Urinary bladder (tissue), 3 donors: ENCODE measurements at regions not wholly inside any gene's neighbourhood (a gene's known extent, or its start where the extent isn't known, plus 50 kb on each side); places are given as distances from the start of the nearest gene placed in this dataset.

Source experiments
- DNase-seq: peaks from one replicate; pipeline ENCODE4 v3.0.0-alpha.2; 2015; ENCODE audit errors: extremely low spot score
- H3K27ac ChIP-seq: one replicate; pipeline ENCODE4 v1.5.1; 2013; ENCODE audit warnings: low read depth, mild to moderate bottlenecking, moderate library complexity
- H3K36me3 ChIP-seq: one replicate; pipeline ENCODE4 v1.6.1; 2013; ENCODE audit warnings: mild to moderate bottlenecking, moderate library complexity; ENCODE audit not compliant: insufficient read depth
- H3K4me1 ChIP-seq: one replicate; pipeline ENCODE4 v1.6.1; 2013; ENCODE audit warnings: mild to moderate bottlenecking, moderate library complexity; ENCODE audit not compliant: insufficient read depth
- H3K4me3 ChIP-seq: one replicate; pipeline ENCODE4 v1.5.1; 2013; ENCODE audit warnings: low read depth, low read length
- WGBS: extraction: QIAGEN DNeasy Blood & Tissue Kit; methylation state at CpG from one replicate; pipeline ENCODE4 v1.1.7; 2013; 5-methylcytosine and 5-hydroxymethylcytosine counted together
- donor health status: healthy with polysubstance abuse.
- donor health status: healthy.

GRCh38 chr2:133824869-133825268, 256.6 kb upstream of the NCKAP5 start:
- Histone ChIP-seq H3K4me1 (no peaks in the 10 kb centered on the region), H3K36me3 (no peaks in the 10 kb centered on the region), H3K4me3 (no peak overlapping the region), H3K27ac (no peak overlapping the region)
- DNase-seq = no peak
- WGBS = 97% methylated on average over 1 of the region's 1 CpG

DNA sequence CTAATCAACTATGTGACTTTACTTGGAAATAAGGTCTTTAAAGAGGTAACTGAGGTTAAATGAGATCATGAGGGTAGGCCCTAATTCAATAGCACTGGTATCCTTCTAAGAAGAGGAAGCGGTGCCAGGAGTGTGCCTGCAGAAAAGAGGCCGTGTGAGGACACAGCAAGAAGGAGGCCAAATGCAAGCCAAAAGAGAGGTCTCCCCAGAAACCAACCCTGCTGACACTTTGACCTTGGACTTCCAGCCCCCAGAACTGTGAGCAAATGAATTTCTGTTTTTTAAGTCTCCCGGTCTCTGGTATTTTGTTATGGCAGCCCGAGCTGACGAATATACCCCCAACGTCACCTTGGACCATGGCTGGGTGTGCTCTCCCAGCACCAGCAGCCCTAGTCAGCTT, 257.5 kb upstream of the NCKAP5 start:
- Histone ChIP-seq H3K36me3 (no peaks in the 10 kb centered on the region), H3K4me1 (no peaks in the 10 kb centered on the region), H3K4me3 (no peak overlapping the region), H3K27ac (no peak overlapping the region)
- 96% methylated on average over 6 of the region's 6 CpGs for WGBS
- no peak for DNase-seq

DNA sequence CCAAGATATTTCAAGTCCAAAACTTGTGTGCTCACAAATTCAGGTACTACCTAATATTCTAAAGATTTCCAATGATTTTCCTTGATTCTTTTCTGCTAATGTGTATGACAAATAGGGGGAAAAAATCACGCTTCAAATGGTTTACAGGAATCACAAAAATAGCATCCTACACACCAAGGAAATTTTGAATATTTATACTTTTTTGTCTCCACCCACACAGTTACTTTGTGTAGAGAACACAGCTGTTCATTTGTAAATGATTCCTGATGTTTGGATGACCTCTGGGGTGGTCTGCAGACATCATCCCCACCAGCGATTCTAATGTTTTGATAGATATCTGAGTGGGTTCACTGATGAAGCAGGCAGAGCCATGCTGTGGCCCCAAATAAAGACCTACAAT, 260.6 kb upstream of the NCKAP5 start:
- Histone ChIP-seq H3K36me3 (no peaks in the 10 kb centered on the region), H3K27ac (no peak overlapping the region), H3K4me1 (no peaks in the 10 kb centered on the region), H3K4me3 (no peak overlapping the region)
- WGBS = 55% methylated on average over 2 of the region's 2 CpGs
- DNase-seq = no peak

- H3K27ac ChIP-seq = no peak overlapping the region
- no peaks in the 10 kb centered on the region for H3K36me3 ChIP-seq
- DNase-seq = no peak
- no peak overlapping the region for H3K4me3 ChIP-seq
- no peaks in the 10 kb centered on the region for H3K4me1 ChIP-seq
- 65% methylated on average over 3 of the region's 3 CpGs for WGBS
These were observed 261.3 kb upstream of the NCKAP5 start for GRCh38 chr2:133829450-133830020.

DNA sequence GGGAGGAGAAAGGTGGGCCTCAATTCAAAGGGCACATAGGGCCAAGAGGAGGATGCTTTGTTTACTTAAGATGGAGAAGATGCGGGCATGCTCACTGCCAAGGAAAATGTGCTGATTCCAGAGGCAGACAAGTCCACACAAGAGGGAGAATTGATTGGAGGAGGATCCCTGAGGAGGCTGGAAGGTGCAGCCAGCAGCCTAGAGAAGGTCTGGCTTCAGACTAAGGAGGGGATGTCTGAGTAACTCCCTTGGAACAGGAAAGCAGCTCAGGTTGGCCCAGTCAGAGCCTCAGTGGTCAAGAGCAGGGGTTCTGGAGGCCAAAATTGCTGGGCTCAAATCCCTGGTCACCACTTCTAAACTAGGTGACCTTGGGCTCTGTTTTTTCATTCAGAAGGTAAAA, 265.5 kb upstream of the NCKAP5 start:
- no peak overlapping the region for H3K4me3 ChIP-seq
- WGBS = 94% methylated on average over 1 of the region's 1 CpG
- H3K27ac ChIP-seq = no peak overlapping the region
- no peaks in the 10 kb centered on the region for H3K4me1 ChIP-seq
- H3K36me3 ChIP-seq = no peaks in the 10 kb centered on the region
- no peak for DNase-seq

DNA sequence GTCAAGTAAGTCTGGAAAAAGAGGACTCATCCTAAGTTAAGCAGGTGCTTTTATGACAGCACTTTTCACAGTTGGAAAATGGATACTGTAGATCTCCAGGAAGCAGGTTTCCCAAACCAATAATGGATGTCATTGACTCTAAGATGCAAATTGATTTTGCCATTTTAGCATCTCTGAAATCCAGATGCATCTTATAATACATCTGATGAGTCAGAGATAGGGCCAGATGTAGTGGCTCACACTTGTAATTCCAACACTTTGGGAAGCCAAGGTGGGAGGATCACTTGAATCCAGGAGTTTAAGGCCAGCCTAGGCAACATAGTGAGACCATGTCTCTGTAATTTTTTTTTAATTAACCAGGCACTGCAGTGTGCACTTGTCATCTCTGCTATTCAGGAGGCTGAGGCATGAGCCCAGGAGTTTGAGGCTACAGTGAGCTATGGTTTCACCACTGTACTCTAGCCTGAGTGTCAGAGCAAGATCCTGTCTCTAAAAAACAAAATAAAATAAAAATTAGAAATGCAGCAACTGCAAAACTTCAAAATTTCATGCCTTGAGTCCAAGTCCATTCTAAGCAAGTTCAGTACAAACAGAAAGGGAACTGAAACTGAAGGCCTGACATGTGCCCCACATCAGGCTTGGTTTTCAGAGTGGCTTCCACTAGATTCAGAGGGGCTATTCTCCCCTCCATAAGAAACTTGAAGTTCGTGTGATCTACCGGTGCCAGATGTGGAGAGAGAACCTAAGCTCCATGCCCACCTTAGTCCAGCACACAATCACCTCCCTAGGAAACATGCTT, 267.8 kb upstream of the NCKAP5 start:
- no peaks in the 10 kb centered on the region for H3K36me3 ChIP-seq
- no peak overlapping the region for H3K4me3 ChIP-seq
- H3K4me1 ChIP-seq = no peaks in the 10 kb centered on the region
- DNase-seq = no peak
- H3K27ac ChIP-seq = no peak overlapping the region
- 93% methylated on average over 2 of the region's 2 CpGs for WGBS

DNA sequence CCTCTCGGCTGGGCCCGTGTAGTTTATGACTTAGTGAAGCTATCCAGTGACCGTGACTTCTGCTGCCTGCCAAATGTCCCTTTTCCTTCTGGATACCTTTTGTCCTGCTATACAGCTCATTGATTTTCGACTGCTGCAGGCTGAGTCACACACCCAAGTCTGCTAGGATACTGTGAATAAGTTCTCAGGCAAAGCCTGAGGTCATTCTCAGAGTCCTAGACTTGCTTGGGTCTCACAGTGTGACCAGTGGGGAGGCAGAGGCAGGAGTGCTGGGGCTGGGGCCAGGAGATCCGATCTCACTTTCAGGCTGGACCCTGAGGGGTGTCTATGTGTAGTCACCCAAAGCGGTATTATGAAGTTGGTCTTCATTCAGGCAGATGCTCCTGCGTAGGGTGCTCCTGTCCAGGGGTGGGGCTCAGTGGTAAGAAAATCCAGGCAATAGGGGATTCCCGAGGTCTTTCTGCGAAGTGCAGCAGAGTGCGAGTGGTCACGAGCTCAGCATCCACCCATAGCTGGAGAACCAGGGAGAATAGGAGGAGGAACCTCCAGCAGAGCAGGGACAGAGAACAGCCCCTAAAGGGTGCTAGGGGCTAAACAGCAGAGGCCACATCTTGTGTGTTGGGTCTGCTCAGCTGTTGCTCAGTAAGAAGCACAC, 268.6 kb upstream of the NCKAP5 start:
- no peak overlapping the region for H3K27ac ChIP-seq
- no peaks in the 10 kb centered on the region for H3K36me3 ChIP-seq
- 90% methylated on average over 11 of the region's 11 CpGs for WGBS
- no peak overlapping the region for H3K4me3 ChIP-seq
- no peaks in the 10 kb centered on the region for H3K4me1 ChIP-seq
- DNase-seq = no peak

- Histone ChIP-seq H3K4me3 (no peak overlapping the region), H3K27ac (no peak overlapping the region), H3K36me3 (no peaks in the 10 kb centered on the region), H3K4me1 (no peaks in the 10 kb centered on the region)
- DNase-seq = no peak
- WGBS = 83% methylated on average over 6 of the region's 6 CpGs
These were observed 269.3 kb upstream of the NCKAP5 start for GRCh38 chr2:133837441-133838094.

GRCh38 chr2:133838642-133839365, 270.5 kb upstream of the NCKAP5 start:
- WGBS = 89% methylated on average over 7 of the region's 7 CpGs
- Histone ChIP-seq H3K36me3 (no peaks in the 10 kb centered on the region), H3K4me1 (no peaks in the 10 kb centered on the region), H3K27ac (no peak overlapping the region), H3K4me3 (no peak overlapping the region)
- DNase-seq = no peak

DNA sequence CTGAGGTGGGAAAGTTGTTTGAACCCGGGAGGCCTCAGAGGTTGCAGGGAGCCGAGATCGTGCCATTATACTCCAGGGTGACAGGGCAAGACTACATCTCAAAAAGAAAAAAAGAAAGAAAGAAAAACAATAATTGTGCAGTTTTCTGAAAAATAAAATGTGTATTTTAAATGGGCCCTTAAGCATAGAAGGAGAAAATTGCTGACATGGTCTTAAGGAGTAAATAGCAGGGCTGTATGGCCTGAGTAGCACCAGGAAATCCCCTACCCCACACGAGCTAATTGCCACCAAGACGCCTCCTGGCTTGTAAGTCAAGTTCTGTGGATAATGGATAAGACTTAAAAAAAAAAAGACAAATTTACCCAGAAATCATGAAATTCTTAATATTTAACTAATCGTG, 271.4 kb upstream of the NCKAP5 start:
- no peaks in the 10 kb centered on the region for H3K4me1 ChIP-seq
- no peak overlapping the region for H3K4me3 ChIP-seq
- no peak overlapping the region for H3K27ac ChIP-seq
- WGBS = 96% methylated on average over 6 of the region's 6 CpGs
- no peak for DNase-seq
- no peaks in the 10 kb centered on the region for H3K36me3 ChIP-seq

- no peaks in the 10 kb centered on the region for H3K36me3 ChIP-seq
- no peak overlapping the region for H3K27ac ChIP-seq
- DNase-seq = no peak
- H3K4me3 ChIP-seq = no peak overlapping the region
- no peaks in the 10 kb centered on the region for H3K4me1 ChIP-seq
- WGBS = 95% methylated on average over 7 of the region's 7 CpGs
These were observed 272.5 kb upstream of the NCKAP5 start for GRCh38 chr2:133840761-133841160.

- H3K27ac ChIP-seq = no peak overlapping the region
- H3K4me3 ChIP-seq = no peak overlapping the region
- 61% methylated on average over 4 of the region's 4 CpGs for WGBS
- no peak for DNase-seq
- no peaks in the 10 kb centered on the region for H3K36me3 ChIP-seq
- no peaks in the 10 kb centered on the region for H3K4me1 ChIP-seq
These were observed 273.6 kb upstream of the NCKAP5 start for GRCh38 chr2:133841900-133842299.

DNA sequence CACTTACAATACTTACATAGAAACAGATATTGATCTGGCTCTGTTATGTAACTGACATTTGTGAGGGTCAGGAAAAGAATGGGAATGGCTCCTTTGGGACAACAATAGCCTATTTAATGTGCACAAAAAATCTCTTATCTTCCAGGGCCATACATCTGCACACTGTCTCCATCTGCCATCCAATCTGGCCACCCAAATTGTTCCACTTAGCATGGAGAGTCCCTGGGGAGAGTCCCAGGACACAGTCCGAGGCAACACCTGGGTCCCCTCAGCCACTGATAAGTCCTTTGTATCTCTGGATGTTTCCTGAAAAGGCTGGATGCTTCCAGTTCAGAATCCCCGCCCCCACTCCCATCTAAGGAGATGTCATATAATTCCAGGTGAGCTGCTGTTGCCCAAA, 274.2 kb upstream of the NCKAP5 start:
- Histone ChIP-seq H3K36me3 (no peaks in the 10 kb centered on the region), H3K4me1 (no peaks in the 10 kb centered on the region), H3K27ac (no peak overlapping the region), H3K4me3 (no peak overlapping the region)
- DNase-seq = no peak
- WGBS = 85% methylated on average over 2 of the region's 2 CpGs
